ENCODE measurements at regions not wholly inside any gene's neighbourhood (a gene's known extent, or its start where the extent isn't known, plus 50 kb on each side); places are given as distances from the start of the nearest gene placed in this dataset.

- TF ChIP-seq CTCF (IDR thresholded peaks at IDR 0.05) (no peak), POLR2A (IDR thresholded peaks at IDR 0.05) (no peak)
Observed at GRCh38 chr12:63052696-63053095, 98.3 kb downstream of the AVPR1A start.

Data from adrenal gland (tissue), 5 donors.